ENCODE measurements at regions not wholly inside any gene's neighbourhood (a gene's known extent, or its start where the extent isn't known, plus 50 kb on each side); places are given as distances from the start of the nearest gene placed in this dataset.

- TF ChIP-seq CTCF (IDR thresholded peaks at IDR 0.05; ENCODE audit: low read depth, low read length) (no peak), POLR2A (IDR thresholded peaks at IDR 0.05; ENCODE audit: extremely low read depth, insufficient read length) (no peak)
- TF ChIP-seq, protein P1, sequence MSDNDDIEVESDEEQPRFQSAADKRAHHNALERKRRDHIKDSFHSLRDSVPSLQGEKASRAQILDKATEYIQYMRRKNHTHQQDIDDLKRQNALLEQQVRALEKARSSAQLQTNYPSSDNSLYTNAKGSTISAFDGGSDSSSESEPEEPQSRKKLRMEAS (IDR thresholded peaks at IDR 0.05; ENCODE audit: low read depth, low read length): no peak
Measured at GRCh38 chr5:56297851-56298250, 64.7 kb upstream of the ANKRD55 start.
